GM21717 (cell line): ENCODE measurements at regions not wholly inside any gene's neighbourhood (a gene's known extent, or its start where the extent isn't known, plus 50 kb on each side); places are given as distances from the start of the nearest gene placed in this dataset.
"Not testable (repeated sequence)": the region's sequence is repeated elsewhere in the genome, so short reads cannot be mapped to it uniquely, and the experiment has no call there.

Experiments
- ATAC-seq: cut with Tn5 transposase; IDR thresholded peaks from one replicate; pipeline ENCODE4 v1.9.1; 2021; ENCODE audit warnings: mild to moderate bottlenecking, moderate library complexity; ENCODE audit not compliant: unreplicated experiment

DNA sequence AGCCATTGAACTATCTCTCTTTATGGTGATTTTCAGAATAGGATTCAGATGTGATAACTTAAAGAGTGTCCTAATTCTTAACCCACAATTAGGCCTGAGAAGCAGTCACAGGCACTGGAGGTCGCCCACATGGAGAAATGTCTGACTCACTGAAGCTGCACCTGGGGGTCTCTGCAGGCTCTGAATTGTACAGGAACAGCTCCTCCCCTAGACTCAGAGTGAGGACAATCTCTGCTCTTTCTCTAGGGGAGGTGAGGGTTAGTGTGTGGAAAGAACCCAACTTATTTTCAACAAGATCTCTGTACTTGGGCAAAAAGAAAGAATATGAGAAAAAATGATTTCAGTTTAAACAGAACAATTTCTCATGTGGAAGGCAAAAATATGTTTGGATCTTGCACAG is 1124.6 kb downstream of the TMEM121 start:
- no peak for ATAC-seq

DNA sequence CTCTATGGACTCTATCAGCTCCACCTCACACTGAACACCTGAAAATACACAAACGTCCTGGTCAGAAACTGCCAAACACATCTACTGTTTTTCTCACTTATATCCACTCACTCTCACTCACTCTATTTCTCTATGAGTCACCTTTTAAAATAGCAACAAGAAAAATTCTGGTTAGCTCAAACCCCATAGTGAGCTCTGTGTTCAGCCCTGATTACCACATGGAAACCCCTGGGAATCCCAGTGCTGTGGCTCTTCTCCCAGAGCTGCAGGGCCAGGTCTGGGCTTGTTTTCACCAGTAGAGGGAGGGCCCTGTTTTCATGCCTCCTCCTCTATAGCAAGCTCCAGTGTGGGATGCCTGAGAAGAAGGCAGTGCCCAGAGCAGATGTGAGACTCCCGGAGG is 1126.1 kb downstream of the TMEM121 start:
- ATAC-seq: no peak

GRCh38 chr14:106657460-106657859 is 1131.1 kb downstream of the TMEM121 start:
- no peak for ATAC-seq

DNA sequence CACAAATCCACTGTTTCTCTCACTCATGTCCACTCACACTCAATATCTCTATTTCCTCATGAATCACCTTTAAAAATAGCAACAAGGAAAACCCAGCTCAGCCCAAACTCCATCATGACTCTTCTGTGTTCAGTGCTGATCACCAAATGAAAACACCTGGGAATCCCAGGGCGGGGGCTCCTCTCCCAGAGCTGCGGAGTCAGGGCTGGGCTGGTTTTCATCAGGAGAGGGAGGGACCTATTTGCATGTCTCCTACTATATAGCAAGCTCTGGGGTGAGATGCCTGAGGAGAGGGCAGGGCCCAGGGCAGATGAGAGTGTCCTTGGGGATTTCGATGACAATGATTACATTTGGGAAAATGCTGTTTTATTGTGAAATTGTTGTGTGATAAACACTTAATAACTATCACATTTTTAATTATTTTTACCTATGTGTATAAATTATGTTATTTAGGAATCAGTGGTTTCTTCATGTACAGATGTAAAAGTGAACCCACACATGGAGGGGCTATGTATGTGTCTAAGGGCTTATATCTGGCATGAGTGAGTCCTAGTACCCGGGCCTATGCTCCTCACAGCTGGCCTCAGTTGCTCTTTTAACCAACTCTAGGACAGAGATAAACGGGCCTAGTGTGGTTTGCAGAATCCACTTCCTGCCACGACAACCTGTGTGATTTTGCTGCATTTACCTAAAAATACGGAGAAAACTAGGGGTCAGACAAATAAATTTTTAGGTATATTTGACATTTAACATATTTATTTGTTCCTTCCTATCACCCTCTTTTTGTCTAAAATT is 1131.9 kb downstream of the TMEM121 start:
- ATAC-seq: not testable (repeated sequence)

DNA sequence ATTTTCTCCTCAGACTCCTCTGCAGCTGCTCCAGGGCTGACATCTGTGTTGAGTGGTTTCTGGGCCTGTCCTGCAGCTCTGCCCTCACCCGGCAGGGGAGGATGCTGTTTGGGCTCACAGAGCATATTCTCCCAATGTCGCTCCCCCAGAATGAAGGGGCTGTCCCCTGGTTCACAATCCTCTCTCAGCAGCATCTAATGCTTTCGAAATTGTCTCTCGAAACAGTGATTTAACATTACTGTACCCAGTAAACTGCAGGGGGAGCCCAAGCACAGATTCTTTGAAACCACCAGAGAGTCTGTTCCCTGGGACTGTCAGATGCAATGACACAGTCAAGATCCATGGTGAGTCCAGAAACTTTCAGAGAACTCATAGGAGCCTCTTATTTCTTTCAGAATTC is 1135.2 kb downstream of the TMEM121 start:
- ATAC-seq: not testable (repeated sequence)

- no peak for ATAC-seq
Observed at GRCh38 chr14:106662936-106663550, 1136.7 kb downstream of the TMEM121 start.

- ATAC-seq: not testable (repeated sequence)
Observed at GRCh38 chr14:106663805-106664410, 1137.5 kb downstream of the TMEM121 start.

DNA sequence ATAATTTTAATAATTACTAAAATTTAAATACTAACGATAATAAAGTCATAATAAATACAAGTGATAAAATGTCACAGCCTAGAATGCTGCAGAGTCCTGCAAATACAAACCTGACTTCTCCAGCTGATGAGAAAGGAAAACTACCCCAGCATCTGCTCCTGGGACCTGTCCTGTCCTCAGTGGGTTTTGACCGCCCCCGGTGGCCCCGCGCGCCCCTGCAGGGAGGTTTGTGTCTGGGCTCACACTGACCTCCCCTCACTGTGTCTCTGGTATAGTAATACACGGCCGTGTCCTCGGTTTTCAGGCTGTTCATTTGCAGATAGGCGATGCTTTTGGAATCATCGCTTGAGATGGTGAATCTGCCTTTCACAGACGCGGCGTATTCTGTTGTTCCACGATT is 1139.4 kb downstream of the TMEM121 start:
- ATAC-seq: no peak

DNA sequence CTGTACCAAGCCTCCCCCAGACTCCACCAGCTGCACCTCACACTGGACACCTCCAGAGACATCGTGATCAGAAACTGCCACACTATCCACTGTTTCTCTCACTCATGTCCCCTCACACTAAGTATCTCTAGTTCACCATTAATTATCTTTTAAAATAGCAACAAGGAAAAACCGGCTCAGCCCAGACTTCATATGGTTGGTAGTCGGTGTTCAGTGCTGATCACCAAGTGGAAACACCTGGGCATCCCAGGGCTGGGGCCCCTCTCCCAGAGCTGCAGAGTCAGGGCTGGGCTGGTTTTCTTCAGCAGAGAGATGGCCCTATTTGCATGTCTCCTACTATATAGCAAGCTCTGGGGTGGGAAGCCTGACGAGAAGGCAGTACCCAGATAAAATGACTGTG is 1140.0 kb downstream of the TMEM121 start:
- ATAC-seq: no peak

DNA sequence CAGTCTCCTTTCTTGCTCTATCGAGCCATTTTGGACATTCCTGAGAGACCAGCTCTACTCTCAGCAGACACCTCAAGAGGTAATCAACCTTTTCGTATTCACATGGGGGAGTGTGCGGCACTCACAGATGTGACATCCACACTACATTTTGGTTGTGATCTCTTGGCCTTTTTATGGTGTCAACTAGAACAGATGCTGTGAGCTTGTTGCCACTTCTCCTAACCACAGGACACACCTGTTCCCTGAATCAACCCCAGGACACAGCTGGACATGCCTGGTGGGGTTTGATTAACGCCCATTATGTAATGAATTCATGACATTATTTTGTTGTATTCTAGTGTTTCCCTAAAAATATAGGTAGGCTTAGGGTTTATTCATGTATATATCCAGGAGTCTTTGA is 1143.6 kb downstream of the TMEM121 start:
- no peak for ATAC-seq

DNA sequence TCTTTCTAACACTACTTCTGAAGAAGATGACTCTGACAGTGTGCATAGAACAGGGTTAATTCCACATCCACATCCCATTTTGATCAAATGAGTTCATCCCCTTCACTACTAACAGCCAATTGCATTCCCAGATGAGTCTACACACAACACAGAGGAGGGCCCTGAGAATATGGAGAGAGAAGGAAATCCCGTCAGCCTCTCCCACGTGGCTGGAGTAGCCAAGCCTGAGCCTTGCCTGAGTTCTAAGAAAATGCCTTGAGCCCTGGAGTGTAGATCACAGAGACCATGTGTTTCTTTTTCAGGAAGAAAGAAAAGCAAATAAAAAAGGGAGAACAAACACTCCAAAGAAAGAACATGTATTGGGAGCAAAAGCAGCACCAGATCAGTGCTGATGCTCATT is 1147.7 kb downstream of the TMEM121 start:
- ATAC-seq: not testable (repeated sequence)

DNA sequence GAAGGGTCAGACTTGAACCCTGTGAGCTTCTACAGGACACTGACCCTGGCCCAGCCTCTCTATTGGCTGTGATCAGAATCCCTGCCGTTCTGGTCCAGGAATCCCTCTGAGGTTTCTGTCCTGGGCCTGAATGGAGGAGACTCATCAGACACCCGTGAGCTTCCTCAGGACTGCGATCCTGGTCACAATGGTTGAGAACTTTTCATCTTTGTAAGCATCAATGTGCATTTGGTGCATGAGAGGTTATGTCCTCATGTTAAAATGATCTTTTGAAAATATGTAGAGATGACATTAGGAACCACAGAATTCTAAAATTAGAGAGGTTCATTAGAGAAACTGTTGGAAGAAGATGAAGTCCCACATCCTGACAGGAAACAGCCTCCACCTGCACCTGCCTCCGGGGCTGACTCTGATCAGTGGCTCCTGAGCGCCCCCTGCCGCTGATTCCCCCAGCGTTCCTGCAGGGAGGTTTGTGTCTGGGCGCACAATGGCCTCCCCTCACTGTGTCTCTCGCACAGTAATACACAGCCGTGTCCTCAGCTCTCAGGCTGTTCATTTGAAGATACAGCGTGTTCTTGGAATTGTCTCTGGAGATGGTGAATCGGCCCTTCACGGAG is 1148.2 kb downstream of the TMEM121 start:
- ATAC-seq: not testable (repeated sequence)

- not testable (repeated sequence) for ATAC-seq
Observed at GRCh38 chr14:106675716-106676115, 1149.3 kb downstream of the TMEM121 start.

- no peak for ATAC-seq
Observed at GRCh38 chr14:106679776-106680175, 1153.4 kb downstream of the TMEM121 start.

DNA sequence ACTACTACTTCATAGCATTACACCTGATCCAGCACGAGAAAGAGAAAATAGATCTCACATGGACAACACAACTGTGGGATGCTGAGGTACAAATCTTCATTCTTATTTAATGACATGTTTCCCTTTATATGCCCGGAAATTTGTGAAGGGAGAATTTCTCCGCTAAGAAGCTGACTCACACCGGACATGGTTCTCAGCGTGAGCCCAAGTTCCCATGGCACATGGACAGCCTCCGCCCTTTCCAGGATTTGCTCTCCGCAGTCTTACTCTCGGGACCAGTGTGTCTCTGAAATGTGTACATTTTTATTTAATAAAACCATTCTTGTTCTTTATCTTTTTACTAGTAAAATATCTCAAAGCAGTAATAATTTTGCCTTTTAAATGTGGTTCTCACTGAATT is 1154.8 kb downstream of the TMEM121 start:
- no peak for ATAC-seq

GRCh38 chr14:106681568-106681967 is 1155.2 kb downstream of the TMEM121 start:
- no peak for ATAC-seq

DNA sequence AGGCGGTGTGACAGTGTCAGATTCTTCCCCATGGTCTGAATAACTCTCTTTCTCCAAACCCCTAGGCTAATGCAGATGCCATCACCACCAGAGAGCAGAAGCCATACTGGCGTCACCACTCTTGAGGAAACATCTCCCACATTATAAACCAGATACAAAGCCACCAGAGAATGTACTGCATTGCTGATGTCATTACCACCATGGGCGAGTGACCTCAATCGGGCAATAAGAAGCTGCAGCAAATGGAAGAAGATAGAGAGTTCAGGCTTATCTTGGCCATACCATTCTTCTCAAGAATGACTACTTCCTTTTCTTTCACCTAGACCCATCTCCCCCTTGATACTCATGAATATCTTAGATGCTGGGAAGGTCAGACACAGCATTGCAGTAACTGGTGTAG is 1157.2 kb downstream of the TMEM121 start:
- ATAC-seq: no peak

DNA sequence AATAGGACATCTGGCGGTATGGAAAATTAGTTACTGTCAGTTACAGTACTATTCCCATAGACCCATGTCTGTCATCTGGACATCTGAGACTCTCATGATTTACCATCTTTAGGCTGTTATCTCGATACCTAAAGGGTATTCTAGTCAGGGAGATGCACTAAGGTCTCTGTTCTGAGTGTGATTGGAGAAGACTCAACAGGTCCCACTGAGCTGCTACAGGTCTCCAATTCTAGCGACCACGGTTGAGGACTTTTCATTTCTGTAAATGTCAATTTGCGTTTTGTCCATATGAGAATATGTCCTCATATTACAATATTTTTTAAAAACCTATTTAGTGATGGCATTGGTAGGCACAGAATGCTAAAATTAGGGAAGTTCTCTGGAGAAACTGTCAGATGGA is 1160.2 kb downstream of the TMEM121 start:
- no peak for ATAC-seq

DNA sequence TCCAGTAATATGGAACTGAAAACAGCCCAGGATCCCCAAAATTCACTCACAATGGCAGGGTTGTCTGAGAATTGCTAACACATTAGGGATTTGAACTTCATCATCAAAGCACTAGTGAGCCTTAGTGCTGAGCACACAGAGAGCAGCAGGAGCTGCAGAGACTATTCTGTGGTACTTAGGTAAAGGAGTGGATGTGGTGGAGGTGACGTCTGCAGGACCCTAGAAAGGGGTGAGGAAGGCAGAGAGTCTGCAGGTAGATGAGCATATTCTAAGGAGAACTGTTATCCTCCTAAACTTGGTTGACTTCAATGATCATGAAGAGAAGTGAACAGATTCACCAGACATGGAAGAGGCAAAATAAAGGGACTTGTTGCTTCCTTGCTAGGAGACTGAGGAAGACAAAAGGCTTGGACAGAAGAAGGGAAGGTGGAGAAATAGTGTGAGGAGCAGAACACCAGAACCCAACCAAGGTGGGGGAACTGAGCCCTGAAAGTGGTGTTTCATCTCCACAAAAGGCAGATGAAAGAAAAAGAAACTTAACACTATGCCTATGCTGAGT is 1164.0 kb downstream of the TMEM121 start:
- ATAC-seq: no peak

GRCh38 chr14:106691601-106692291 is 1165.4 kb downstream of the TMEM121 start:
- ATAC-seq: peak; percentile 81
